ENCODE measurements at regions not wholly inside any gene's neighbourhood (a gene's known extent, or its start where the extent isn't known, plus 50 kb on each side); places are given as distances from the start of the nearest gene placed in this dataset.

DNA sequence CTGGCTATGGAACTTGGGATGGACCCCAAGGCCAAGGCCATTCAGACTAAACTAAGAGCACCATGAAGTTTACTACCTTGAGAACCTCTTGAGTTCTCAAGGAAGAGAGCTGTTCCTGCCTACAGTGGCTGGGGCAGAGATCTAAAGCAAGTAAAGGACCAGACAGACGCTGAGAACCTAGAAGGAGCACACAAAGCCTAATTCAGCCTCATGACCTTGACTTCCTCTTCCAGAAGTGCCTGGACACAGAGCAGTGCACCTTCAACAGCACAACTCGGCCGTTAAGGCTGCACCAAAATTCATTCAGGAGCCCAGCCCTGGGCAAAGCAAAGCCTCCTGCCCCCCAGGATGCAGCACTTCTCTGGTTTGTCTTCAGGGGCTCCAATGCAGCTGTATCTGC is 82.9 kb upstream of the AKIP1 start:
- no peak for DNase-seq

DNA sequence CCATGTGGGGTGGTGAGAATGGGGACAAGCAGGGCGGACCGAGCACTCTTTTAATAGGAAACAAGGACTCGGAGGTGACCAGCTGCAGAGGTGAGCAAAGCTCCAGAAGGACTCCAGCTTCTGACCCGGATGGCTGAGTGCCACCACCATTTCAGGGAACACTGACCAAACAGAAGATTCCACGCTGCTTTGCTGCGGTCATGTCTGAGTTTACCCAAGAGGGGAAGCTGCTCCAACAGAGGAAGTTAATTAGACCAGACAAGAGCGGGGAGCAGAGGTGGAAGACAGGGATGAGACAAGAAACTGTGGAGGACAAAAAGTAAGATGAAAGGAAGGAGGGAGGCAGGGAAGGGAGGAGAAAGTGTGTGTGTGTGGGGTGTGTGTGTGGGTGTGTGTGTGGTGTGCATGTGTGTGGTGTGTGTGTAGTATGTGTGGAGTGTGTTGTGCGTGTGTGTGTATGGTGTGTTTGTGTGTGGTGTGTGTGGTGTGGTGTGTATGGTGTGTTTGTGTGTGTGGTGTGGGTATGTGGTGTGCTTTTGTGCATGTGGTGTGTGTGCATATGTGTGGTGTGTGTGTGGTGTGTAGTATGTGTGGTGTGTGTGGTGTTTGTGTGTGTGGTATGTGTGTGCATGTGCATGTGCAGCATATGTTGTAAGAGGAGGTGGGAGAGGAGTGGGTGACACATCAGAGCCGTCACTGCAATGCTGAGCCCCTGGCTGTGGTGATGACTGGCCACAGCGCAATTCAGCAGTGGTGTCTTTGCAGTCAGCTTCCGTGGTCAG is 82.2 kb upstream of the AKIP1 start:
- DNase-seq: no peak

DNA sequence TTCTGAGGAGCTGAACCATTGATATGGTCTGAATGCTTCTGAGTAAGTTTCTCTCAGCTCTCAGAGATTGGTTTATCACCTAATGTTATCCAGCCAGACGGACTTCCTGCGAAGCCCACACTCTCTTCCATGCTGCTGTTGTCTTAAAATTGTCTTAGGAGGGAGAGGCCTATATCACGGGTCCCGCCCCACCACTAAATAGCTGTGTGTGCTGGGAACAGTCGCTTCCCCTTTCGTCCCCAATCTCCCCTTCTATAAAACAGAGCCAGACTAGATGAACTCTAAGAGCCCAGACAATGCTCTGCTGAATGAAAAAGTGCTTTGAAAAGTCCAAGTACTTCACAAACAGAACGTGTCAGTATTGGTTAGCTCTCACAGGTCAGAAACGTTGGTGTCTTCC is 81.4 kb upstream of the AKIP1 start:
- DNase-seq: no peak

DNA sequence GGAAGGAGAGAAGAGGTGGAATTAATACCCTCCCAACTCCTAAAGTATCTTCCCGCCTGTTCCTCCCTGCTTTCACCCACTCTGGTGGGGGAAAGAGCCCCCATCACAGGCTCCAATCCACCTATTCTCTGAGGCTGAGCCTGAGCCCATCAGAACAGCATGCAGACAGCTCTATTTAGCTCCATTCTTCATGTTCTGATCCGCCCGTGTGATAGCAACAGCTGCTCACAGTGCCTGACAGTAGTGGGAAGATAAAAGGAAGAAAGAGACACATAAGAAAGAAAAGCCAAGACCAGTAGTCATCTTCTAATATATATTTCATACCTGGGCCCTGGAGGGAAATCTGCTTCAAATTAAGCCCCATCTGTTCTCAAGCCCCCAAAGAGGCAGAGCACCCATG is 80.3 kb upstream of the AKIP1 start:
- no peak for DNase-seq

DNA sequence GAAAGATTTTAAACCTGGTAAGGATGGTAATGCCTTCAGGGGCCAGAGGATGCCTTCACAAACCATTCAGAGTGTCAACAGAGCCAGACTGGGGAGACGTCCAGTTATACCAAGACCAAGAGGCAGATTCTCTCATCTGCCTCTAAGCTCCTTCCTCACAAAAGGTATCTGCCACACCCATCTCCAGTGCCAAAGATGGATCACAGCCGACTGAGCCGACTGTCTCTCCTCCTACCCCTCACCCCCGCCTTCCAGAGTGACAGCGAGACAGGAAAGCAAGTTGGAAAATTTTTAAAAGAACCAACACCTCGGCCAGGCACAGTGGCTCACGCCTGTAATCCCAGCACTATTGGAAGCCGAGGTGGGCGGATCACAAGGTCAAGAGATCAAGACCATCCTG is 79.1 kb upstream of the AKIP1 start:
- DNase-seq: no peak

DNA sequence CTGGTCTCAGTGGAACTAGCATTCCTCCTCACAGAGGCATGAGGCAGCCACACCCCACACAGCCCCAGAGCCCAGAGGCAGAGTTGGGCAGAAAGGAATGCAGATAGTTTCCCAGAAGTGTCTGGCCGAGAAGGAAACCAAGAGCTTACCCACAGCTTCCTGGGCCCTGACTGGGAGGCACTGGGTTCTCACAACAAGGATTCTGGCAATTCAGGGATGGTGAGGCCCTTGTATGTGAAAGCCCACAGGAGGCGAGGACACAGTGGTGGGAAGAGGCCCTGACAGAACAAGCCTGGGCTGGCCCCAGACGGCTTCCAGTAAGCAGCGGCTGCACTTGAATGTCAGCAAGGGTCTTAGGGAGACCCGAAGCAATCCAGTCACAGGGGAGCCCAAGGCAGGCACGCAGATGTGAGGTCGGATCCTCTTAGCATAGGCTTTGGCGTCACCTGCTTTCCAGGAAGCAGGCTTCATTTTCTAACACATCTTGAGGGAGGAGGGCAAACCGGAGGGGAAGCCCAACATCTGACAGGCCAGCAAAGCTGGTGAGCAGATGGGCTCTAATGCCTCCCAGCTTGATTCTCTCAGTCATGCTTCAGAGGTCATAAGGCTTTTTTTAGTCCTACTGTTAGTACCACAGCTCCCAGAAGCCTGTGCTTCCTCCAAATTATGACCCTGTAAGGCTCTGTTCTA is 78.3 kb upstream of the AKIP1 start:
- no peak for DNase-seq

DNA sequence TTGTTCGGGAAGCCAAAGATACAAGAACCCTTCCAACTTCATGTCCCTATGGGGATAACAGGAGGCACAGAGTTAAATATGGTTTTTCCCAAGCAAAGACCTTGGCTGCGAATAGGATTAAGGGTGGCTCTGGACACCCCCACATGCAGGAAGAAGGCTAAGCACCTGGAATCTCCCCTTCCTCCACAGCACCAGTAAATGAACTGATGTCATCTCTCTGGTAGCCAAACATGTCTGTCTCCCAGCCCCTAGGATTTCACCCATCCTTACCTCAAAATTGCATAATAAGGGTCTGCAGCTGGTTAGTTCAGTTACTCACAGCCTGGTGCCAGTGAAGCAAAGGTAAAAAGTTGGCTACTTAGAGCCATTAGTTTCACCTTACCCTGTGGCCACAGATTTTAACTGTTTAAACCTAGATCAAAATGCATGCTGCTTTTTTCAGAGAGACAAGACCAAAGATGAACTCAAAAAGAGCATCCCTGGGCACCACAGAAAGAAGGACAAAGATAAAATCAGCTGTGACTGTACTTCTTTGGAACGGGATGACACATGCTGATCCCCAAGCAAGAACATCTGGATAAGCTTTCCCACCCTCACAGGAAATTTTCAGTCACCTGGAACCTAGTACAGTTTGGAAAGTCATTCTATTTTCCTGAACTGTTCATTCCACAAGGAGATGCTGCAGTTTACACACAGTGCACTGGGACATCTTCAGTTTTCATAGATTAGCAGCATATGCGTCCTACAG is 77.2 kb upstream of the AKIP1 start:
- no peak for DNase-seq

DNA sequence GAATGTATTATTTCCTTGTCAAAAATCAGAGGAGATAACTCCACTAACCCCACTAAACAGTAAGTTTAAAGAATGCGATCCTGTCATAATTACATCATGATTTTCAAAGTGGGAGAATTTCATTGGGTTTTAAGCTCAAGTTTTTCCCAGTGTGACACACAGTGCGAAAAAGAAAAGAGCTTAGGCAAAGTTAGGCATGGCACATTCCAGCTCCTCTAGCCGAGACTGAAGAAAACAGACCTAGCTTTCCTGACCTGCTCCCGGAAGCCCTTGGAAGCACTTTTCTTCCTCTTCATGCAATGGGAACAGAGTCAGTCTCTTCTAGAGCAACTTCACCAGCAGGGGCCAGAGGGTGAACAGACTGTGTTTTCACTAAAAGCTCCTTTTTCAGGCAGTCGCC is 76.6 kb upstream of the AKIP1 start:
- DNase-seq: no peak

DNA sequence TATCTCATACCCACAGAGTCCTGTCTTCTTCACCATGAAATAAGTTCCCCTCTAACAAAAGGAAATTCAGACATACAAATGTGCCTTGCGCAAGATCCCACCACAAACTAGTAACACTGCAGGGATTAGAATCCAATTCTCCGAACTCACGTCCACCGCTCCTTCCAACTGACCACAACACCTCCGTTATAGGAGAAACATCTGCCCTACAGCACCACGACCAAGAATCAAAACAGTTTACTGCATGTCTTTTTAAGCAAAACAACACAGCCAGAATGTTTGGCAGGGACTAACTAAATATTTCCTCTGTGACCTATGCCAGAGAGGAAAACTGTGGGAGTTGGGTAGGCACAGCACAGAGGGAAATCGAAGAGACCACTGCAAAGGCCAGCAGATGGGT is 72.7 kb upstream of the AKIP1 start:
- DNase-seq: no peak

DNA sequence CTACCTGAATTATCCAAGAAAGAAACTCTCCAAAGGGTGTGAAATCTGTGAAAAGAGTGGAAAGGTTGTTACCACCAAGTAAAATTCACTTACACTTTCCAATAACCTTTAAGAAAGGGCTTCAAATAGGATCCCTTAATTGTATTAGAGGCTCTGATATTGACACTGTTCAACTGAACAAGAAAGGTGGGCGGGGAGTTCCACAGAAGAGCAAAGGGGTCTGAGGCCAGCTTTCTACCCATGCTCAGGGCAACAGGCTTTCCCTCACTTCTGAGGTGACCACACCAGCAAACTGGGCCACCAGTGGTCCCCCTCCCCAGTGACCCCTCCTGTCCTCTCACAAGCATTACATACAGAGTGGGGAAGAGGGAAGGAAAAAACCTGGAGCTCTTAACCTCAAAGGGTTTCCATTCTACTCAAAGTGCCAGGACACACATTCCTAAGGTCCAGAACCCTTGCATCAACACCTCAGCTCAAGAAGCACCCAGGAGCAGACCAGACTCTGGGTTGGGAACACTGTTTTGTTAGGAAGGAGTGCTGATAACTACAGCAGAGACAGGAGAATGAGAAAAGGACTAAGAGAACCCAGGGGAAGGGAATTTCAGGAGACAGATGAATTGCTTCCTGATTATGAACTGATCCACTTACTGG is 71.6 kb upstream of the AKIP1 start:
- no peak for DNase-seq

DNA sequence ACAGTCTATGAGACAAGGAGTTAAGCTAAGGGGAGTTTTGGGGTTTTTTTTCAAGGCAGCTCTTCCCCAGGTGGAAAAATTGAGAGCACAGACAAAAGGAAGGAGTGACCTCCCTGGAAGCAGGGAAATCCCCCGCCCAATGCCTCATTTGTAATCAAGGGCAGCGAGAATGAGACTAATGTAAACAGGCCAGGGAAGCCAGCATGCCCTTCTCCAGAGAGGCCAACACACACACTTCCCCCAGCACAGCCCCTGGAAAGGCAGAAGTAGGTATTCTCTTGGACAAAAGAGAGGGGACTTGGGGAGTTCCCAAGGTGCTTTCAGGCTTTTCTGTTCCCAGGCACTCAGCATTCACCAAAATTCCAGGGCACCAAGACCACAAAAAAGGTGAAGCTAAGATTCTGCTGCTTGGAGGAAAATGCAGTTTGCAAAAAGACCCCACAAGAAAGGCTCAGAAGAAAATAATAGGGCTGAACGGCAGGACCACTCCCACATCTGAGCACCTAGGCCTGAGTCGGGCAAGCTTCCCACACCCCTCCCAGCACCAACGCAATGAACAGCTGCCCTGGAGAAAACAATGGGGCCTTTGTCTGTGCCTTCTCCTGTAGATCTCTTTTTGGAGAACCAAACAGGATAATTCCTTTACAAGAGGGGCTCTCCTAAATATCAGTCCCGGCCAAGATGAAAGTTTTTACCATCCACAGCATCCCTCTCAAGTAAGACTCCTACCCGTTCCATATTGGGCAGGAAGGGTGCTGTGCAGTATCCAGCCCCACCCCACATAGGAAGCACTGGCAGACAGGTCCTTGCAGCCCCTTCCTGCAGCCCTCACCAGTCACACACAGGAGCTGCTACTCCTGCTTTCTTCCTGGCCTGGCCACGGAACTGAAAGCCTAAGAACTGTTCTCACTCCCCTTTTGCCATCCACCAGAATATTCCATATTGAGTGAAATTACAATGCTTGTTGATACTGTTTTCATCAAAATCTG is 70.7 kb upstream of the AKIP1 start:
- no peak for DNase-seq

DNA sequence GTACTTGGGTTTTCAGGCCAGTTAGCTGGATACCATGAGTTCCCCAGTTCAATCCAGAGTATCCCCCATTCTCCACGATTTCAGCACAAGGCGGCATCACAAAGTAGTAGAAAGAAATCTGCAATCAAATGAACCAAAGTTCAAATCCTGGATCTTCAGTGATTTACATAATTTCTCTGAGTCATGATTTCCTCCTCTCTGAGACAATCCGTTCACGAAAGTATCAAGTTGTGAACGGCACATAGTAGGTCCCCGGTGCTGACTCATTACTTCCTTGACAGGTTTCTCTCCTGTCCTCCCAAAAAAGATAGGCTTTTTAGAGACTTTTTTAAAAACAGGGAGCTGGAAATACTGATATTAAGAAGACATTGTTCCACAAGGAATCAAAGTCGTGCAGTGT is 69.1 kb upstream of the AKIP1 start:
- no peak for DNase-seq

DNA sequence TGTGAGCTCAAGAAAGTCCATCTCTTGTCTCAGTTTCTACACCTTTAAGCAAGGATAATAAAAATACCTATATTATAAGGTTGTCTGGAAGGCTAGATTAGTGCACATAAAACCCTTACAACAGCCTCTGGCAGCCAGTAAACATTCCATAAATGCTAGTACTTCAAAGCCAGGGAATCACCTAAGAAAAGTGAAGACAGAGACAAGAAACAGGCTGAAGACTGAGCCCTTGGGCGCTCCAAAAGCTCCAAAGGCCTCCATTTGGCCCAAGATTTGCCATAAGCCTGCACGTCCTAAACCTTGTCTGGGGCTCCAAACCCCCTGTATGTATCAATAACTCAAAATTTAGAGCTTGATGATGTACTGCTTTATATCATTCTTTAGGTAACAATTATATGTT is 52.2 kb upstream of the AKIP1 start:
- no peak for DNase-seq
